Dermis blood vessel endothelial cell (primary cell): ENCODE measurements at regions not wholly inside any gene's neighbourhood (a gene's known extent, or its start where the extent isn't known, plus 50 kb on each side); places are given as distances from the start of the nearest gene placed in this dataset.

Source experiments
- DNase-seq: peaks from one replicate; pipeline ENCODE4 v3.0.0; 2010

DNA sequence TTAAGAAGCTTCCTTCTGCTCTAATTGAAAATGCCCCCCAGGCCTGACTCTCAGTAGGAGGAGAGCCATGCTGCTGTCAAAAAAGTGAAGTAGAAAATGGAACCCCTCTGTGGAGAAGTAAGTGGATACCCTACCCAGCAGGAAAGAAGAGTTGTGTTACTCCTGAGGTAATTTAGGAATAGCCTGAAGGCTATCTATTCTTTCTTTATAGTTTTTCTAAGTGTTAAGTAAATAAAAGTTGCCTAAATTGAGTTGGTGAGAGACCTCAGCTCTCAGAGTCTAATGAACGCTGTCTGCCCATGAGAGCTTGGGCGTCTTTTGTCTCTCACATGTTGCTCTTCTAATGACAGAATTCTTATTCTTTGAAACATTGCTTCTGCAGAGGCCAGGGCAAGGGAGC is 116.2 kb downstream of the NSUN3 start:
- no peak for DNase-seq

DNA sequence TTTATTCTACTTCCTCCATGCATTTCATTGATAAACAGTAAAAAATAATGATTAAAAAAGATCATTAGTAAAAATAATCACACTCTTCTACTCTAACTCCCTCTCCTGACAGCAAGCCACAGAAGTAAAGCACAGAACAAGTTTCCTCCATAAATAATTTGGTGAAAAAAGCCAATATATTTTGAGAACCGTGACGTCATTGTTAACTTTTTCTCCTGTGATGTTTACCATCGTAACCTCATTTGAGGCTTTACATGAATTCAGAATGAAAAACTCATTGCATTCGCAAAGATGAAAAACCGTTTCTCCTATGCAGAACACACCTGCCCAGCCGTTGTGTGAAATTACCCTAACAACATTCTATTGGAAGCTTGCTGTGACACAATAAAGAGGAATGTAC is 120.7 kb downstream of the NSUN3 start:
- no peak for DNase-seq

DNA sequence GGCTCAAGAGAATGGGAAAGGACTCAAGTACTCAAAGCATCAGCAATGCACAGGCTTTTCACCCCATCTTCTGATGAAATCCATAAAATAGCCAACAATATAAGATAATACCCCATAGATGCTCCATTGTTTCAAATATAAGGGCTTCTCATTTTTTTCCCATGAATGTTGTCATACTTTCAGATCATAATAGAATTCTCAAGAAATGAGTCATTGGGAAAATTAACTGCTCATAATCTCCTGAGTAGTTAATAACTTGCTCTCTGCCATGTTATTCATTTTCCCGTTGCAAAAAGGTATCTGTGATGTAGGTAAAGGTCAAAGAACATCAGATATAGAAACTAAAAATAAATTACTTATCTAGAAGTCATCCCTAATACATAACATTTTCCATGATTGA is 121.9 kb downstream of the NSUN3 start:
- peak; percentile 1 for DNase-seq

DNA sequence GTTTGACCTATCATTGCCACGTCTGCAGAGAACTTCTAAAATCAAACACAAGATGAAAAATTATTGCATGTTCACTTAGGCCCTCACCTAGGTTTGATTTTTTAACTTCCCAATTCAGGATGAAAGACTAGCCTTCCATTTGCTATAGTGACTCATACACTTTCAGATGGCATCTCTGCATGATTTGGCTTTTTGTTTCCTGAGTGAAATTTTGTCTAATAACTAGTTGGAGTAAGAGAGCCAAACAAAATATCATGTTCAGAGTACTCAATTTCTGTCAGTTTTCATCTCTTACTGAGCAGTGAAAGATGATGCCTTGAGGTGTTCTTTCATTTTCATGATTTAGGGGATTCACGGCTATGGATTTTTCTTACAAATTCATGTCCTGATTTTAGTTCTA is 122.9 kb downstream of the NSUN3 start:
- DNase-seq: no peak

DNA sequence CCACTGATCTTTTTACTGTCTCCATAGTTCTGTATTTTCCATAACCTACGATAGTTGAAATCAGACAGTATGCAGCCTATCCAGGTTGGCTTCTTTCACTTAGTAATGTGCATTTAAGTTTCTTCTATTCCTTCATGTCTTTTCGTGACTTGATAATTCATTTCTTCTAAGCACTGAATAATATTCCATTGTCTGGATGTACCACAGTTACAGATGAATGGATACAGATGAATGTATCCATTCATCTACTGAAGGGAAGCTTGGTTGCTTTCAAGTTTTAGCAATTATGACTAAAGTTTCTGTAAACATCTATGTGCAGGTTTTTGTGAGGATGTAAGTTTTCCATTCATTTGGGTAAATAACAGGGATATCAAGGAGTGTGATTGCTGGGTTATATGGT is 124.8 kb downstream of the NSUN3 start:
- no peak for DNase-seq

DNA sequence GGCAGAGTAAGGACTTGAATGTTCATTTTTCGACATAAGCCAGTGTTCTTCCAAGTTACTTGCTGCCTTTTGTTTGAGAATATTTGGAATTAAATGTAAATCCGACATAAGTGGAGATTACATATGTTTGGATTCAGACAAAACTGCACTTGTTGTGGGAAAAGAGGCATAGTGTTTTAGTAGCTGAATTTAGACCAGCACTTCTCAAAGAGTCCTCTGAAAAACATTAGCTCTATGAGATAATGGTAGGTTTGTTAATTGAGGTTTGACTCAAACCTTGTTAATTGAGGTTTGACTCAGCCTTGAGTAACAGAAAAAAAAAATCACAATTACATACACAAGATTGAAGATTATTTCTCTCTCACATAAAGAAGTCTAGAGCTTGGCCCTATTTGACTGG is 132.5 kb downstream of the NSUN3 start:
- no peak for DNase-seq

DNA sequence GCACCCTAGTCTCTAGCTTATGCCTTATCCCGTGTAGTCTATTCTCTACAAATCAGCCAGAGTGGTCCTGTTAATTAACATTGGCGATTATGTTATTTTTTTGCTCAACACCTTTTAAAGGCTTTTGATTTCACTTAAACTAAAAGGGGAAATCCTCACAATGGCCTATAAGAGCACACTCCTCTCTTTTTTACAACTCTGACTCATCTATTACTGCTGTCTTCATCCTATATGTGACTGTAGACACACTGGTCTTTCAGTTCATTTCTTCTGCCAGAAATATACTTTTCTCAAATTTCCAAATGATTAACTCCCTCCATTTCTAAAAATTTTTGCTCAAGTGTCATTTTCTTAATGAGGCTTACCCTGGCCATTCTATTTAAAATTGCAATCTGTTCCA is 143.4 kb downstream of the NSUN3 start:
- DNase-seq: no peak

DNA sequence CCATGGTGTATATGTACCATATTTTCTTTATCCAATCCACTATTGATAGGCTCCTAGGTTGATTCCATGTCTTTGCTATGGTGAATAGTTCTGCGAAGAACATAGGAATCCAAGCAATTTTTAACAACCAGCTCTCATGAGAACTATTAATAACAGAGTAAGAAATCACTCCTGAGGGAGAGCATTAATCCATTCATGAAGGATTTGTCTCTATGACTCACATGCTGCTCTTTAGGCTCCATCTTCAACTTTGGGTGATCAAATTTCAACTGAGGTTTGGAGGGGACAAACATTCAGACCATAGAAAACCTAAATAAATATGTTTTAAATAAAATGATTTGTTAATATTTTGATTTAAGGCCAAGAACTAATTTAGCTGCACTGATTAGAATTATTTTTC is 147.4 kb downstream of the NSUN3 start:
- no peak for DNase-seq

DNA sequence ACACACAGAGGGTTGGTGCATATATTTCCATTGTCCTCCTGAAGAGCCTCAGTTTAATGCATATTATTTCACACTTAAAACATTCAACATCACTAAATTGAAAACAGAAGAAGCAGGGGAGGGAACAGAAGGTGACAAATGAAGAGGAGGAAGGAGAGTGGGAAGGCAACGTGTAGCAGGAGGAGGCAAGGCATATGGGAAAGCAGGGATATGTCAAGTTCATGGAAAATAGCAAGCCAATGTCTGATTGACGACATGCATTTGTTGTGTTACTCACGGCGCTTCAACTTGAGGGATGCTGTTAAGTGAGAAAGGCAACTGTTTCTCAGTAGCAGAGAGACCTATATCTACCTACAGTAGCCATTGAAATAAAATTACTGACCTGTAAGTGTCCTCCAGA is 154.5 kb downstream of the NSUN3 start:
- DNase-seq: no peak

DNA sequence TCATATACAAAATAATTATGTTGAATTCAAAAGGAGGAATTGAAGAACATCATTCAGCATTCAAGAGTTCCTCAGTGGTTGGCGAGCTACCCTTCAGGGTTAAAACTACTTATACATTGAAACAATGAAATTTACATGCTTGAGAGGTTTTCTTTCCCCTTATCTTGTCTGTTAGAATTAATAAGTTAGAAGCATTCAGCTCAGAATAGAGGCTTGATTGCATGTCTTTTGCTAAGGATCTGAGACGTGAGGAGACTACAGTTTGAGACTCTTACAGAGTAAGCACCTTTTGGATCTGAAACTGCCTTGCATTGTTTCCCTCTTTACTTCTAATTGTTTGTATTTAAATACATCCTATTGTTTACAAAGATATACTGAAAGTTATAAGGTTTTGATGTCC is 157.6 kb downstream of the NSUN3 start:
- DNase-seq: no peak

DNA sequence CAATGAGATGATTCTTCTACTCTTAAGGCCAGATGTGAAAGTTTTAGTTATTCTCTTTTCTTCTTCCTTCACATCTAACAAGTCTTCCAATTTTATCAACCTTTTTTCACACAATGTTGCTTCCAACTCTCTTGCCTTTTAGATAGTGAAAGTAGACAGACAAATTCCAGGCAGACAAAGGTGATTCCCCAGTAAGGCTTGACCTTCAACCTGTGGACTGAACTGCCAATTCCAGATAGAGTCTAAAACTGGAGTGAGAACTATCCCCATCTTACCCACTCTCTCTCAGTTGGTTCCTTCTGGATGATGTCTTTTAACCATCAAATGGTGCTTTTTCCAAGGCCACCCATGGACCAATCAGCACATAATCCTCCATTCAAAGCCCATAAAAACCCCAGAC is 159.0 kb downstream of the NSUN3 start:
- DNase-seq: no peak

DNA sequence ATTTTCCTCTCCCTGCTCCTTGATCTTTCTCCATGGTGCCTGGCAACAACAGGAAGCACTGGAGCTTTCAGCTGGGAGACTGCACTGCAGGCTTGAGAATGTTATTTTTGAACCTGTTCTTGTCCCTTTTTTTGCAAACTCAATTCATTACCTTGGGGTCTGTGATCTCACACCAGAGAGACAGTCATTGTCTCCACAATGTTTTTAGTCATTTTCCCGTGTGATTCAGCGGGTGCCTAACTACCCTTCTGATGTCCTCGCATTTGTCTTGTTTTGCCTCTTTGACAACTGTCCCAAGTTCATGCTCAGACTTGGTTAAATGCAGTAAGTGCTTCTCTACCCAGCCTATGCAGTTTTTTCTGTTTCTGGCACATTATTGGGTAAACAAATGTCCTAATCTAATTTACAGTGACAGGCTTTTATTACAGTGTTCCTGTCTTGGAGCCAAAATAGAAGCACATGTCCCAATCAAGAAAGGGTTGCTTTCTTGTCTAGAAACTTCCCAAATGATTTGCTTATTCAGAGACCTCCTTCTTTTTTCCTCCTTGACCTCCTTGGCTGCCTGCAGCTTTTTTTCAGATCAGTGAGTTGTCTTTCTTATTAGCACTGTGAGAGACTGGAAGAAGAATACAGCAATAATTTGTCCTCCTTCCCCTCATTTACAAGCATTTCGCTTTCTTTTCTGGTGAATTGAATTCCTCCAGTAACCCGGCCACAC is 162.4 kb downstream of the NSUN3 start:
- DNase-seq: no peak

DNA sequence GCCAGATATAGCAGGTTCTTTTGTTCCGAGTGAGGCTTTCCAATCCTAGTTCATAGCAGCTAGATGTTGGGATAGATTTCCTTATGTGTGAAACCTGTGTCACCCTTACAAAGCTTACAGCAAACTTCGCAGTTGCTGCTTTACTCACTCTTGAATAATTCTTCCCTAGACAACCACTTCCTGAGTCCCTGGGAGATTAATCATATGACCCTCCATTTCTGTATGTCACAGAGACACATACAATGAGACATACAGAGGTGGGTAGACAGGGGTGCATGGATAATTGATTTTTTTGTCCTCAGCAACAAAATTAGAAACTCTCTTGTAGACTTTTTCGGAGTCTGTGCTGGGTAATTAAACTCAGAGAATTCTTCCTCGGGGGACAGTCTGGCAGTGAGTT is 163.2 kb downstream of the NSUN3 start:
- DNase-seq: no peak

DNA sequence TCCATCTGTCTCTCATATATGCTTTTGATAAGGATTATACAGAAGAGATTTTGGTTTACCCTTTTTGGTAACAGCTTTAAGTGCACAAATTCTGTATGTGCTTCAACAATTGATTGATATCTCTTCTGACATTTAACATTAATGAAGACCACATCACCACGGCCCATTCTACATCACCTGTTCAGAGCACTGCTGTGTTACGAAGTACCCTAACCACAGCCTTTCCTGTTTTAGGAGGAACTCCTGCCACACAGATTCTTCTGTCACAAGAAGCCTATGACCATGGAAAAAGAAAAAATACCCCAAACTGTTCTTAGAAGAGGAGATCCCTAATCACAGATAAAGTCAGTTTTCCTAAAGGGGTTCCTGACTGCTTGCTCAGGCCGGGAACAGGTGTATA is 170.1 kb downstream of the NSUN3 start:
- DNase-seq: no peak

DNA sequence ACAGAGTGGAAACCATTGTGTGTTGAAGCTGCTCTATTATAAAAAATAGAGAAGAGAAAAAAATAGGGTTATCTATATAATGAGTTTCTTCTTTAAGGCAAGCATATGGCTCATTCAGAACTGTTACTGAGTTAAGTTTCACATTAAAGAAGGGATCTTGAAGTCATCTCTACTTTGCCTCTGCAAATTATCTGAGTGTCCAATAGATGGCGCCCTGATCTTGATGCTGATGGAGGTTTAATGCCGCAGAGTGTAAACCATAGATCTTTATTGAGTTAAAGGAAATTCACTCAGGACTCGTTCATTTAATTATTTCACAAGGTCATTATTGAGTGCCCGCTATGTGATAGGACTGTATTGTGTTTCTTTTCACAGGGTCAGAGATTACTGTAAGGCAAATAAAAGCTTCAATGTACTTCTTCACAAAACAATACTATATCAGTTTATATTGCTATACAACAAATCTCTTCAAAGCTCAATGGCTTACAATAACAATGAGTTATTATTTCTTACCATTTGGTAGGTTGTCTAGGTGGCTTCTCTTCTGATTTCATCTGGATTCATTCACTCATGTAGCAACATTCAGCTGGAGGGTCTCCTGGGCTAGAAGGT is 171.4 kb downstream of the NSUN3 start:
- DNase-seq: peak; percentile 45

DNA sequence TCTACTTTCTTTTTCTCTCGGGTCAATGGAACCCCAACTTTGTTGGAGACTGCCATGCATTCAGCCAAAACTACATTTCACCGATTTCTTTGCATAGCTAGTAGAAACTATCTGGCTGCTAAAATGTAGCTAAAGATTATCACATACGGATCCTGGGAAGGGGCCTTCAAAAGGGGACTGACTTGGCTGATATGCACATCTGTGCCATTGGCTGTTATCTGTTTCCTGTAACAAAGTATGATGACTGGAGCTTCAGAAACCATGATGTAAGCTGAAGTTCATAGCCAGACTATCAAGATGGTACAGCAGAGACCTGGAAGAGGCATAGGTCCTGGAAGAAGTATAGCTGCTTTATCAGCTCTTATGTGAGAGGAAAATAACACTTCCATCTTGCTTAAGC is 179.1 kb downstream of the NSUN3 start:
- no peak for DNase-seq

DNA sequence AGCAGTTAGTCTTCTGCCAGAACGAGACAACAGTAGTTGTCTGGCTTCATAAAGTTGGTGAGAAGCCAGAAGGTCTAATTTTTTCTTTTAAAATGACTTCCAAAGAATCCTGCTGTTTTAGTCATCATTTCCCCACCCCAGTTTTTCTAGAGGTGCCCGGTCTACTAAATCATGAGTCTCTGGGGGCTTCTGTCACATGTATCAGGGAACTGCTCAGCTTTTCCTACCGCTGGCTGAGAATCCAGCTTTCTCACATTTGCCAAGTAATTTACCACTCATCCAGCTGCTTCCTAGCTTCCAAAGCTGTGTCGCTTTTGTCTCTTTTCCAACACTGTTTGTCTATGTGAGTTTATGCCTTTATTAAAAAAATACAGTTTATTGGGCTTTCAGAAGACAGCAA is 183.3 kb downstream of the NSUN3 start:
- no peak for DNase-seq

DNA sequence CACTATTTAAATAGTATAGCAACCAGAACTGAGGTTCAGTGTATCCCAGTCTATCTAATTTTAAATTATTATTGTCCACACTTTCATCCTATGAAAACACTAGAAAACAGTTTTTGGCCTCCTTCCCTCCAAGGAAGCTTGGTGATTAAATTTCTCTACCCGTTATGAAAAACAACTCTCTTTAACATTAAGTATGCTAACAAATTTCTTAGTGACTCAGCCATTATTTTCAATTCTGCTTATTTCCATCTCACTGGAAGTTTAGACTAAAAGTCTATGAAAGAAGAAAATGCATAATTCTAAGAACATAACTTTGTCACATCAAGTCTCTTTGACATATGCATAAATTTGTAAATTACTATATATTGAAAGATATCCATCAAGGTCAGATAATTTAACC is 185.2 kb downstream of the NSUN3 start:
- no peak for DNase-seq

DNA sequence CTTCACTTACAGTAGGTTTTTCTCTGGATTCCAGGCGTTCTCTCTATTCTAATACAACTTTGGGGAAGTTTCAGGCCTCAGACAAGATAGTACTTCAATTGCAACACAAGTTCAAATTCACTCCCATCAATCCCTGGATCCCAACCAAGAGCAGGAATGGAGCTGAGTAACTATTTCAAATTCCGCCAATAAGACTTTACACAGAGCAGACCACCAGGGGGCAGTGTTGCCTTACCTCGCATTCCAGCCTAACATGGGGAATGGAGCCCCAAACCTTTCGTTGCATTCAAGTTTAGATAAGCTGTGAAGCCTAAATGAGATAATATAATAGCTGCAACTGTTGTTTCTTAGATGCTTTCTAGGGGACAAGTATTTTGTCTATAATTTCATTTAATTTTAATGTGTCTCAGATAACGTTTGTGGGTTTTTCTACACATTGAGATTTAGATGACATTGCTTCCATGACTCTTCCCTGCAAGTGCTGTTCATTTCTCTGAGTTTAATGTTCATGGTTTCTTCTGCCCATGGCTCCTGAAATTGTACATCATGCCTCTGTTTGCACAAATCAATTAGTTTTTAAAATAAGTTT is 186.7 kb downstream of the NSUN3 start:
- DNase-seq: peak; percentile 79

DNA sequence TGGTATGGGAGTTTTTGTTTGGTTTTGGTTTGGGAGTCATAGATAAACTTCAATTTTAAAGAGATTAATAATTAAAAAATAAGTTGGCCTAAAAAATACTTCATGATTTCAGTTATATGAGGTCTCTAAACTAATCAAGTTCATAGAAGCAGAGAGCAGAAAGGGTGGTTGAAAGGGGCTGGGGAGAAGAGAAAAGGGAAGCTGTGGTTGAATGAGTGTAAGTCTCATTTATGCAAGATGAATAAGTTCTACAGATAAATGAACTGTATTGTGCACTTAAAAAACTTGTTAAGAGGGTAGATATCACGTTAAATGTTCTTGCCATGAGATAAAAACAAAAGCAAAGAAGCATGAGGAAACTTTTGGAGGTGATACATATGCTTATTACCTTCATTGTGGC is 188.7 kb downstream of the NSUN3 start:
- DNase-seq: no peak

DNA sequence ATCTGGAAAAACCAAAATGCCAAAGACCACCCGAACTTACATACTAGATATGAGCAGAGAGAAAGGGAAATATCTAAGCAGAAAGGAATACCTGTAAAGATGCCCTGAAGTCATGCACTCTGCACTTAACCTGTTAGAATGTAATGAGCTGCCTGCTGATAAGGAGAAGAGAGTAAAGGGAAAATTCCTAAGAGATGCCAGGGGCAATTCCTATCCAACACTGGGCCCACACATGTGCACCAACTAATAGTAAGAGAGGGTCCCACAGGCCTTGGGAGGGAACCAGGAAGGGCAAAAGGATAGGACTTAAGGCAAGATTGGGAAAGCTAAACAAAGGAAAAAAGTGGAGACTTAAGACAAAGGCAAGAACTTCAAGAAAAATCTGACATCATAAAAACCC is 189.5 kb downstream of the NSUN3 start:
- DNase-seq: no peak

DNA sequence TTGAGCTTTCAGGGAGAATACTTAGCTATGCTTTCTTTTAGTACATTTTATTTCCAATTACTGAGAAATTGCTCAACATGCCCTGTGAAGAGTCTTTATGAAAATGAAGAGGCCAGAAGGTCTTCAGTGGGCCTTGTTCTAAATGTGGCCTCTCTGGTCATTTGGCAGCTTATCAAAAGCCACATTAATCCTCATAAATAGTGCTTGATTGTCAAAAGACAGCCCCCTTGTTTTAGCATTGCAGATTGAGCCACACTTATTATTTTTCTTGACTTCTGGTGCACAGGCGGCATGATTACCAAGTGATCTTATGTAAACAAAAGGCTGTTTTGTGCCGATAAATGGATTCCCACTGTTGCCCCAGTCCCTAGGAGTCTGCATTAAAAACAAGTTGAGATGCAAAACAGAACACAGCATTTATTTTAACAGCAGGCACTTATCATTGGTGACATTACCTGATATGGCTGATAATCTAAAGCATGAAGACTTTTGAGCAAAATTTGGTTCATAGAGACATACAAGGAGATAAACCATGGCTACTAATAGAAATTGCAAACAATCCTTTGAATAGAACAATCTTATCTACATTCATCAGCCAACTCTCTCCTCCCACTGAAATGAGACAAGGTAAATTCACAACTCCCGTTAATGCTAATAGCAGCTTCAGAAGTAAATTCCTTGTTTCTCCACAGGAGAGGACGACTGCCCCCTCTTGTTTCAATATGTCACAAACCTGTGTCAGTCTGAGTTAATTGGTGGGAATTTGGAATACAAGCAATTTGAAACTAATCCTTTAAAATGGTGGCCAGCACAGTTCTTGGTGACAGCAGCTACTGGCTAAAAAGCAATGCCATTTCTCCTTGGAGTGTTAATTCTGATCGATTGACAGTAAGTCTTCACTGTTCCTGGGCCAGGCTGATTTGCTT is 194.3 kb downstream of the NSUN3 start:
- no peak for DNase-seq

DNA sequence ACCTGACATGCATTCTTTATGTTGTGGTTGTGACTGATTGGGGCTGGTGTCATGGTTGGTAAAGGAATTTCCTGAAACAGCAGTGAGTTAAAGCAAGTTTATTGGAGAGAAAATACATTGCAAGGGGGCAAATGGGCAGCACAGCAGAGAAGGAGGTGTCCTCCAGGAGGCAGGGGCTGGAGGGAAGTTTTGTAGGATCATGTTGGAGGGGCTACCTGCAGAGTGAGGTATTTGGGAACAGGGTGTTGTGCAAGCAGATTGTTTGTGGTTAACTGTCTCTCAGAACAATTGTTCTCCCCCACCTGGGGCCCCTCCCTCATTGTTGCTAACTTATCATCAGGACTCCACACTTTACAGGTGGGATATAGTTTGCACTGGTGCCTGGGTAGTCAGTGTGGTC is 196.0 kb downstream of the NSUN3 start:
- no peak for DNase-seq

DNA sequence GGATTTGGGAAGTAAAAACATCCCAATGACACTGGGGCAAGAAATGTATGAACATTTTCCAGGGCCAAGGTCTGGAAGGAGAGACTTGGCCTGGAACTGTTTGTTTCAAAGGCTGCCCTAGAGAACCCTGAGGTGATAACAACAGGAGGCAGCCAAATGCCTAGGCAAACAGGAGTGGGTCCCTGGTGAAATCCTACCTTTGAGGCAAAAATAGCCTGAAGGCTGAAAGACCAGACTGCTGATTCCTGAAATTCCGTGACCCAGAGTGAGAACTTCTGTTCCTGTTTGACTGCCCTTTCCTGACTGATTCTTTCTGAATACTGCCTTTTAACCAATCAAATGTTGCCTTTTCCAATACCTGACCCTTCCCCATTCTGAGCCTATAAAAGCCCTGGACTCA is 196.4 kb downstream of the NSUN3 start:
- no peak for DNase-seq
